HEK293 (cell line): ENCODE measurements at regions not wholly inside any gene's neighbourhood (a gene's known extent, or its start where the extent isn't known, plus 50 kb on each side); places are given as distances from the start of the nearest gene placed in this dataset.

ENCODE experiments used
- CTCF ChIA-PET: fragments of 350-600 bp; formaldehyde crosslinking; extraction: SDS; loops from one replicate; lab custom pipeline; 2021; ENCODE audit warnings: antibody characterized with exemption; lab: Yijun Ruan, JAX
- POLR2A ChIA-PET: fragments of 300-600 bp; formaldehyde crosslinking; extraction: SDS; loops from one replicate; lab custom pipeline; 2020; ENCODE audit warnings: antibody characterized with exemption, inconsistent platforms; lab: Yijun Ruan, JAX
- H3K27ac ChIP-seq: fragments of 200-500 bp; sonication (Bioruptor generic); 2 replicates; pipeline ENCODE4 v1.5.1; 2014; ENCODE audit warnings: low read depth, low read length, control low read depth, inconsistent platforms; ENCODE audit errors: extremely low read depth
- H3K36me3 ChIP-seq, 2 experiments: fragments of 200-500 bp in 1 of 2; sonication (Bioruptor generic) in 1 of 2; 1 replicate in 1 of 2; 2 replicates in 1 of 2; pipeline ENCODE4 v1.5.1; 2014 to 2017; ENCODE audit warnings: inconsistent platforms in 2 of 2, low read length in 2 of 2; ENCODE audit not compliant: control insufficient read depth in 2 of 2, insufficient read depth in 1 of 2
- H3K4me1 ChIP-seq: fragments of 200-500 bp; sonication (Bioruptor generic); 2 replicates; pipeline ENCODE4 v1.5.1; 2014; ENCODE audit warnings: mild to moderate bottlenecking, low read length, inconsistent platforms; ENCODE audit not compliant: control insufficient read depth, insufficient read depth
- H3K4me3 ChIP-seq: 2 replicates; pipeline ENCODE4 v1.5.1; 2011; ENCODE audit warnings: low read depth, mild to moderate bottlenecking, control low read depth, low read length, moderate library complexity
- H3K9me3 ChIP-seq: fragments of 200-500 bp; sonication (Bioruptor generic); 2 replicates; pipeline ENCODE4 v1.5.1; 2014; ENCODE audit warnings: low read depth, low read length, inconsistent platforms; ENCODE audit not compliant: control insufficient read depth, insufficient read depth
- FEZF1 ChIP-seq: fragments of 450-650 bp; formaldehyde crosslinking; IDR thresholded peaks from 2 replicates; pipeline ENCODE4 v1.5.1; 2016; ENCODE audit warnings: missing biosample characterization, missing genetic modification characterization
- GLIS2 ChIP-seq: fragments of 450-650 bp; formaldehyde crosslinking; IDR thresholded peaks from 2 replicates; pipeline ENCODE4 v1.5.1; 2016; ENCODE audit warnings: missing biosample characterization, missing genetic modification characterization
- KLF1 ChIP-seq: fragments of 450-650 bp; formaldehyde crosslinking; IDR thresholded peaks from 2 replicates; pipeline ENCODE4 v1.5.1; 2016; ENCODE audit warnings: missing biosample characterization, missing genetic modification characterization
- REPIN1 ChIP-seq: fragments of 450-650 bp; formaldehyde crosslinking; IDR thresholded peaks from 2 replicates; pipeline ENCODE4 v1.5.1; 2017; ENCODE audit warnings: missing biosample characterization, missing genetic modification characterization, low read depth
- ZBTB21 ChIP-seq: fragments of 450-650 bp; formaldehyde crosslinking; IDR thresholded peaks from 2 replicates; pipeline ENCODE4 v1.5.1; 2017; ENCODE audit warnings: missing biosample characterization, missing genetic modification characterization
- ZBTB48 ChIP-seq: fragments of 450-650 bp; formaldehyde crosslinking; IDR thresholded peaks from 2 replicates; pipeline ENCODE4 v1.5.1; 2016; ENCODE audit warnings: missing biosample characterization, missing genetic modification characterization
- ZBTB7A ChIP-seq: fragments of 450-650 bp; formaldehyde crosslinking; IDR thresholded peaks from 2 replicates; pipeline ENCODE4 v1.5.1; 2016; ENCODE audit warnings: low read depth, missing biosample characterization, missing genetic modification characterization
- ZNF223 ChIP-seq: fragments of 450-650 bp; formaldehyde crosslinking; IDR thresholded peaks from 2 replicates; pipeline ENCODE4 v1.5.1; 2016; ENCODE audit warnings: missing biosample characterization, missing genetic modification characterization
- ZNF239 ChIP-seq: fragments of 450-650 bp; formaldehyde crosslinking; IDR thresholded peaks from 2 replicates; pipeline ENCODE4 v1.5.1; 2016; ENCODE audit warnings: missing biosample characterization, missing genetic modification characterization
- ZNF510 ChIP-seq: fragments of 450-650 bp; formaldehyde crosslinking; IDR thresholded peaks from 2 replicates; pipeline ENCODE4 v1.5.1; 2018; ENCODE audit warnings: mild to moderate bottlenecking, missing genetic modification characterization, missing biosample characterization; ENCODE audit not compliant: insufficient replicate concordance
- ZNF621 ChIP-seq: fragments of 450-650 bp; formaldehyde crosslinking; IDR thresholded peaks from 2 replicates; pipeline ENCODE4 v1.5.1; 2017; ENCODE audit warnings: missing biosample characterization, missing genetic modification characterization
- ZNF777 ChIP-seq: fragments of 450-650 bp; formaldehyde crosslinking; IDR thresholded peaks from 2 replicates; pipeline ENCODE4 v1.5.1; 2017; ENCODE audit warnings: missing biosample characterization, missing genetic modification characterization, borderline replicate concordance
- ZNF837 ChIP-seq: fragments of 450-650 bp; formaldehyde crosslinking; IDR thresholded peaks from 2 replicates; pipeline ENCODE4 v1.5.1; 2016; ENCODE audit warnings: missing biosample characterization, missing genetic modification characterization
- ZSCAN30 ChIP-seq: fragments of 450-650 bp; IDR thresholded peaks from 2 replicates; pipeline ENCODE4 v1.5.1; 2018; ENCODE audit warnings: missing biosample characterization, mild to moderate bottlenecking, missing genetic modification characterization, moderate library complexity
- TF ChIP-seq, protein P1 (sequence below): fragments of 450-650 bp; formaldehyde crosslinking; IDR thresholded peaks from 2 replicates; pipeline ENCODE4 v1.5.1; 2016; ENCODE audit warnings: missing biosample characterization, missing genetic modification characterization
- TF ChIP-seq, protein P2 (sequence below): fragments of 450-650 bp; formaldehyde crosslinking; IDR thresholded peaks from 2 replicates; pipeline ENCODE4 v1.5.1; 2016; ENCODE audit warnings: missing biosample characterization, missing genetic modification characterization
- TF ChIP-seq, protein P3 (sequence below): fragments of 450-650 bp; formaldehyde crosslinking; IDR thresholded peaks from 2 replicates; pipeline ENCODE4 v1.5.1; 2016; ENCODE audit warnings: missing biosample characterization, missing genetic modification characterization
- TF ChIP-seq, protein P4 (sequence below): IDR thresholded peaks from 2 replicates; pipeline ENCODE4 v1.6.1; 2011; ENCODE audit warnings: mild to moderate bottlenecking, low read depth, low read length, borderline replicate concordance
- TF ChIP-seq, protein P5 (sequence below): sonication (generic); formaldehyde crosslinking; IDR thresholded peaks from 2 replicates; pipeline ENCODE4 v1.8.1; 2022; ENCODE audit warnings: mild to moderate bottlenecking, moderate library complexity, missing genetic modification reagents
- TF ChIP-seq, protein P6 (sequence below): fragments of 450-650 bp; formaldehyde crosslinking; IDR thresholded peaks from 2 replicates; pipeline ENCODE4; 2016; ENCODE audit warnings: missing biosample characterization, missing genetic modification characterization

DNA sequence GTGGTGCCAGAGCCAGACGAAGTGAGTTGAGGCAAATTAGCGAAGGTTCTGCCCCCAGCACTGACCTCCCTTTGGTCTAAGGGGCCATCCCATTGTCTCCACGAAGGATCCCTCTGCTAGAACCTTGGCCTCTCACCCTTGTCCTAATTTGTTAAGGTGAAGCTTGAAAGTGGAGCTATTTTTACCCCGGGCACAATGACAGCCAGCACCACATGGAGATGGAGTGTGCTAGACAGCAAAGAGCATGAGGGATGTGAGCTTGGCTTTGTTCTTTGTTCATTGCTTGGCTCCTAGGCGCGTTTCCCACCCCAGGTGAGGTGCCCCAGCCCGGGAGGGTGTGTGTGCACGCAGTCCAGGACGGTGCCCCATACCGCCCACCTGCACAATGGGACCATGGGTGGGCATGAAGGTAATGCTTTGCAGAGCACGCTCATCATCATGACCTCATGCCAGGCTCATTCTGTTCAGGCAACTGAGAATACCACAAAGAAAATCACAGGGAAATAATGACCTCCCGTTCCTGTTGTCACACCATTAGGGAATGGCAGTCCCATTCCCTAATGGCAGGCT is 361.0 kb upstream of the FZD8 start (continued):
- TF ChIP-seq, protein P1, sequence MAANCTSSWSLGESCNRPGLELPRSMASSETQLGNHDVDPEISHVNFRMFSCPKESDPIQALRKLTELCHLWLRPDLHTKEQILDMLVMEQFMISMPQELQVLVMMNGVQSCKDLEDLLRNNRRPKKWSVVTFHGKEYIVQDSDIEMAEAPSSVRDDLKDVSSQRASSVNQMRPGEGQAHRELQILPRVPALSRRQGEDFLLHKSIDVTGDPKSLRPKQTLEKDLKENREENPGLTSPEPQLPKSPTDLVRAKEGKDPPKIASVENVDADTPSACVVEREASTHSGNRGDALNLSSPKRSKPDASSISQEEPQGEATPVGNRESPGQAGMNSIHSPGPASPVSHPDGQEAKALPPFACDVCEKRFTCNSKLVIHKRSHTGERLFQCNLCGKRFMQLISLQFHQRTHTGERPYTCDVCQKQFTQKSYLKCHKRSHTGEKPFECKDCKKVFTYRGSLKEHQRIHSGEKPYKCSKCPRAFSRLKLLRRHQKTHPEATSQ (tag by site-specific recombination), result no peak
- TF ChIP-seq ZNF223 (tag by site-specific recombination) (no peak), ZBTB7A (tag by site-specific recombination) (no peak), KLF1 (tag by site-specific recombination) (no peak), GLIS2 (tag by site-specific recombination) (no peak), ZNF621 (tag by site-specific recombination) (no peak), ZNF777 (tag by site-specific recombination) (no peak), REPIN1 (no peak), ZBTB21 (tag by site-specific recombination) (no peak)
- TF ChIP-seq, protein P2, sequence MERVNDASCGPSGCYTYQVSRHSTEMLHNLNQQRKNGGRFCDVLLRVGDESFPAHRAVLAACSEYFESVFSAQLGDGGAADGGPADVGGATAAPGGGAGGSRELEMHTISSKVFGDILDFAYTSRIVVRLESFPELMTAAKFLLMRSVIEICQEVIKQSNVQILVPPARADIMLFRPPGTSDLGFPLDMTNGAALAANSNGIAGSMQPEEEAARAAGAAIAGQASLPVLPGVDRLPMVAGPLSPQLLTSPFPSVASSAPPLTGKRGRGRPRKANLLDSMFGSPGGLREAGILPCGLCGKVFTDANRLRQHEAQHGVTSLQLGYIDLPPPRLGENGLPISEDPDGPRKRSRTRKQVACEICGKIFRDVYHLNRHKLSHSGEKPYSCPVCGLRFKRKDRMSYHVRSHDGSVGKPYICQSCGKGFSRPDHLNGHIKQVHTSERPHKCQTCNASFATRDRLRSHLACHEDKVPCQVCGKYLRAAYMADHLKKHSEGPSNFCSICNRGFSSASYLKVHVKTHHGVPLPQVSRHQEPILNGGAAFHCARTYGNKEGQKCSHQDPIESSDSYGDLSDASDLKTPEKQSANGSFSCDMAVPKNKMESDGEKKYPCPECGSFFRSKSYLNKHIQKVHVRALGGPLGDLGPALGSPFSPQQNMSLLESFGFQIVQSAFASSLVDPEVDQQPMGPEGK (tag by site-specific recombination), result no peak

DNA sequence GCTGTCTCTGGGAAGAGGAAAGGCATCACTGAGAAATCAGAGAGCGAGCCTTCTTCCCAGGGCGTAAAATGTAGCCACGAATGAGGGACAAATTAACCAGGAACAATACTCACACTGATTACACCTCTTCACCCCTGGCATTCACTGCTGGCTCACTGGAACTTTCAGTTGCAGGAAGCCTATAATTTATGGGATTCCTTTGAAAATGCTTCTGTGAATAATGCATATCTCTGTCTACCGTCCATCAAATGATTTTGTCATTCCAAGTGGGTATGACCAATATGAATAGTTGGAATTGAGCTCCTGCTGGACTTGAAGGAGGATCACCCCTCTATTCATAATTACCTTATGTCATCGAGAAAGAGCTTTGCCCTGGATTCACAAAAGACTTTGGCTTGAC is 360.3 kb upstream of the FZD8 start:
- H3K27ac ChIP-seq, result no peak overlapping the region
- CTCF ChIA-PET, result interaction anchor here (0.6 kb wide), 1 partner anchor 861 kb away, joined by 3 read pairs; no protein-coding TSS in a partner anchor
- TF ChIP-seq, protein P3, sequence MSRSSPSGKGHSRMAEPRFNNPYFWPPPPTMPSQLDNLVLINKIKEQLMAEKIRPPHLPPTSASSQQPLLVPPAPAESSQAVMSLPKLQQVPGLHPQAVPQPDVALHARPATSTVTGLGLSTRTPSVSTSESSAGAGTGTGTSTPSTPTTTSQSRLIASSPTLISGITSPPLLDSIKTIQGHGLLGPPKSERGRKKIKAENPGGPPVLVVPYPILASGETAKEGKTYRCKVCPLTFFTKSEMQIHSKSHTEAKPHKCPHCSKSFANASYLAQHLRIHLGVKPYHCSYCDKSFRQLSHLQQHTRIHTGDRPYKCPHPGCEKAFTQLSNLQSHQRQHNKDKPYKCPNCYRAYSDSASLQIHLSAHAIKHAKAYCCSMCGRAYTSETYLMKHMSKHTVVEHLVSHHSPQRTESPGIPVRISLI, result no peak
- TF ChIP-seq ZNF510 (tag by site-specific recombination) (no peak), ZSCAN30 (no peak), ZBTB48 (tag by site-specific recombination) (no peak), ZNF837 (tag by site-specific recombination) (no peak), ZNF239 (tag by site-specific recombination) (no peak), FEZF1 (tag by site-specific recombination) (no peak)
- TF ChIP-seq, protein P4, sequence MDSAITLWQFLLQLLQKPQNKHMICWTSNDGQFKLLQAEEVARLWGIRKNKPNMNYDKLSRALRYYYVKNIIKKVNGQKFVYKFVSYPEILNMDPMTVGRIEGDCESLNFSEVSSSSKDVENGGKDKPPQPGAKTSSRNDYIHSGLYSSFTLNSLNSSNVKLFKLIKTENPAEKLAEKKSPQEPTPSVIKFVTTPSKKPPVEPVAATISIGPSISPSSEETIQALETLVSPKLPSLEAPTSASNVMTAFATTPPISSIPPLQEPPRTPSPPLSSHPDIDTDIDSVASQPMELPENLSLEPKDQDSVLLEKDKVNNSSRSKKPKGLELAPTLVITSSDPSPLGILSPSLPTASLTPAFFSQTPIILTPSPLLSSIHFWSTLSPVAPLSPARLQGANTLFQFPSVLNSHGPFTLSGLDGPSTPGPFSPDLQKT, result no peak
- TF ChIP-seq, protein P5, sequence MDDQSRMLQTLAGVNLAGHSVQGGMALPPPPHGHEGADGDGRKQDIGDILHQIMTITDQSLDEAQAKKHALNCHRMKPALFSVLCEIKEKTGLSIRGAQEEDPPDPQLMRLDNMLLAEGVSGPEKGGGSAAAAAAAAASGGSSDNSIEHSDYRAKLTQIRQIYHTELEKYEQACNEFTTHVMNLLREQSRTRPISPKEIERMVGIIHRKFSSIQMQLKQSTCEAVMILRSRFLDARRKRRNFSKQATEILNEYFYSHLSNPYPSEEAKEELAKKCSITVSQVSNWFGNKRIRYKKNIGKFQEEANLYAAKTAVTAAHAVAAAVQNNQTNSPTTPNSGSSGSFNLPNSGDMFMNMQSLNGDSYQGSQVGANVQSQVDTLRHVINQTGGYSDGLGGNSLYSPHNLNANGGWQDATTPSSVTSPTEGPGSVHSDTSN (CRISPR knock-in tag), result no peak
- TF ChIP-seq, protein P6, sequence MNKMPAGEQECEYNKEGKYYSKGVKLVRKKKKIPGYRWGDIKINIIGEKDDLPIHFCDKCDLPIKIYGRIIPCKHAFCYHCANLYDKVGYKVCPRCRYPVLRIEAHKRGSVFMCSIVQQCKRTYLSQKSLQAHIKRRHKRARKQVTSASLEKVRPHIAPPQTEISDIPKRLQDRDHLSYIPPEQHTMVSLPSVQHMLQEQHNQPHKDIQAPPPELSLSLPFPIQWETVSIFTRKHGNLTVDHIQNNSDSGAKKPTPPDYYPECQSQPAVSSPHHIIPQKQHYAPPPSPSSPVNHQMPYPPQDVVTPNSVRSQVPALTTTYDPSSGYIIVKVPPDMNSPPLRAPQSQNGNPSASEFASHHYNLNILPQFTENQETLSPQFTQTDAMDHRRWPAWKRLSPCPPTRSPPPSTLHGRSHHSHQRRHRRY, result no peak
- TF ChIP-seq, protein P1 (tag by site-specific recombination), result no peak
- TF ChIP-seq, all 188 proteins: peak for 0
- no peaks in the 10 kb centered on the region for H3K36me3 ChIP-seq
- POLR2A ChIA-PET, result no interaction called here
- no peaks in the 10 kb centered on the region for H3K4me1 ChIP-seq
- no peak overlapping the region for H3K4me3 ChIP-seq
- H3K9me3 ChIP-seq, result no peaks in the 10 kb centered on the region
